VCaP (cell line): ENCODE measurements at regions not wholly inside any gene's neighbourhood (a gene's known extent, or its start where the extent isn't known, plus 50 kb on each side); places are given as distances from the start of the nearest gene placed in this dataset.
"Not testable (repeated sequence)": the region's sequence is repeated elsewhere in the genome, so short reads cannot be mapped to it uniquely, and the experiment has no call there.

ENCODE experiments used
- H3K27ac ChIP-seq: fragments of 450-650 bp; 2 replicates; pipeline ENCODE4 v1.5.1; 2017
- TF ChIP-seq, protein P1 (sequence below): fragments of 450-650 bp; conservative IDR thresholded peaks from 2 replicates; pipeline ENCODE4 v1.5.1; 2017; ENCODE audit warnings: mild to moderate bottlenecking, moderate library complexity

DNA sequence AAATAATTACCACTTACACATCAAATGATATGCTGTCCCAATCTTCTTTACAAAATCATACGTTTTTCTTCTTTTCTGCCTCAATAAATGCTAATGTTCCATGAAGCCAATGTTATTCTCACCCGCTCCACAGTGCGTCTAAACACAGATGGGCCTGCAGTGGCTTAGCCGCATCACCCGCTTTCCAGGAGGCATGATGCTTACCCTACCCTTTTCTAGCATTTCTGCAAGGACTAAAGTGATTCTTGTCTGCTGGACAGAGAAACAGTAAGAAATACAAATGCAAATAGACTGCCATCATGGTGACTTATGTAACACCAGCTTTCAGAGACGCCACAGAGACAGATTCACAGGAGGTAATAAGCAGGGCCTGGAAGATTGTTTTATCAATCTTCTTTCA lies 104.4 kb downstream of the RNASET2 start:
- TF ChIP-seq, protein P1, sequence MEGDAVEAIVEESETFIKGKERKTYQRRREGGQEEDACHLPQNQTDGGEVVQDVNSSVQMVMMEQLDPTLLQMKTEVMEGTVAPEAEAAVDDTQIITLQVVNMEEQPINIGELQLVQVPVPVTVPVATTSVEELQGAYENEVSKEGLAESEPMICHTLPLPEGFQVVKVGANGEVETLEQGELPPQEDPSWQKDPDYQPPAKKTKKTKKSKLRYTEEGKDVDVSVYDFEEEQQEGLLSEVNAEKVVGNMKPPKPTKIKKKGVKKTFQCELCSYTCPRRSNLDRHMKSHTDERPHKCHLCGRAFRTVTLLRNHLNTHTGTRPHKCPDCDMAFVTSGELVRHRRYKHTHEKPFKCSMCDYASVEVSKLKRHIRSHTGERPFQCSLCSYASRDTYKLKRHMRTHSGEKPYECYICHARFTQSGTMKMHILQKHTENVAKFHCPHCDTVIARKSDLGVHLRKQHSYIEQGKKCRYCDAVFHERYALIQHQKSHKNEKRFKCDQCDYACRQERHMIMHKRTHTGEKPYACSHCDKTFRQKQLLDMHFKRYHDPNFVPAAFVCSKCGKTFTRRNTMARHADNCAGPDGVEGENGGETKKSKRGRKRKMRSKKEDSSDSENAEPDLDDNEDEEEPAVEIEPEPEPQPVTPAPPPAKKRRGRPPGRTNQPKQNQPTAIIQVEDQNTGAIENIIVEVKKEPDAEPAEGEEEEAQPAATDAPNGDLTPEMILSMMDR: no peak
- no peak overlapping the region for H3K27ac ChIP-seq

GRCh38 chr6:166851426-166851825 lies 104.9 kb downstream of the RNASET2 start:
- TF ChIP-seq, protein P1: no peak
- H3K27ac ChIP-seq: no peak overlapping the region

GRCh38 chr6:166850677-166851076 lies 105.7 kb downstream of the RNASET2 start:
- no peak overlapping the region for H3K27ac ChIP-seq
- TF ChIP-seq, protein P1: no peak

- H3K27ac ChIP-seq: no peak overlapping the region
Measured at GRCh38 chr6:166849749-166850183, 106.6 kb downstream of the RNASET2 start.

DNA sequence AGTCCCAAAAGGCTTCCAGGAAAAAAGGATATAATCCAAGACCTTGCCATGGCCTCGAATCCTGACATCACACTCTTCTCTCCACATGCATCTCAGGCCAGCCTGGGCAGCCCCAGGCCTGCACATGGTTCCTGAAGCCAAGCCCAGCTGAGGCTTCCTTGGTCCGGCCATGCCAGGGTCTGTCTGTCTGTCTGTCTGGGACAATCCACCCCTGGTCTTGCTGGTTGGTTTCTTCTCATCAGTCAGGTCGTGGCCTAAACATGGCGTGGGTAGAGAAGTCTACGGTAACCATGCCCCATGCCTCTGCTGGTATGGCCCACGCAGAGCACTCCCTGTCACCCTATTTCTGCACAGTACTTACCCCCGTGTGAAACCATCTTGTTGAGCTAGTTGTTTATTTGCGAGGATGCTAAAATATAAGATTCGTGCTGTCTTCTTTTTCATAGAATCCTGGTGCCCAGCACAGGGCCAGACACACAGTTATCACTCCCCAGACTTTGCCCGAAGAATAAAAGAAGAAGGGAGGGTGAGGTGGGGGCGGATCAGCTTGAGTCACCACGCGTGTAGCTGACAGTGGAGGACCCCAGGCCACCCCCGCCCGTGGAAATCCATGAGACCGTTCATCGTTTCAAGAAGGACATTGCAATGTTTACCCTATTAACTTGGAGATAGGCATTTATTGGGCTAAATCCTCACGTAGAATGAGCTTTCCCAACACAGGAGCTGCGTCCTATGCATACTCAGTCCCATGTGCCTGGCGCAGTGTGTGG lies 107.2 kb downstream of the RNASET2 start:
- TF ChIP-seq, protein P1: no peak
- no peak overlapping the region for H3K27ac ChIP-seq

More at GRCh38 chr6:166849749-166850183, 106.6 kb downstream of the RNASET2 start:
- TF ChIP-seq, protein P1: no peak

DNA sequence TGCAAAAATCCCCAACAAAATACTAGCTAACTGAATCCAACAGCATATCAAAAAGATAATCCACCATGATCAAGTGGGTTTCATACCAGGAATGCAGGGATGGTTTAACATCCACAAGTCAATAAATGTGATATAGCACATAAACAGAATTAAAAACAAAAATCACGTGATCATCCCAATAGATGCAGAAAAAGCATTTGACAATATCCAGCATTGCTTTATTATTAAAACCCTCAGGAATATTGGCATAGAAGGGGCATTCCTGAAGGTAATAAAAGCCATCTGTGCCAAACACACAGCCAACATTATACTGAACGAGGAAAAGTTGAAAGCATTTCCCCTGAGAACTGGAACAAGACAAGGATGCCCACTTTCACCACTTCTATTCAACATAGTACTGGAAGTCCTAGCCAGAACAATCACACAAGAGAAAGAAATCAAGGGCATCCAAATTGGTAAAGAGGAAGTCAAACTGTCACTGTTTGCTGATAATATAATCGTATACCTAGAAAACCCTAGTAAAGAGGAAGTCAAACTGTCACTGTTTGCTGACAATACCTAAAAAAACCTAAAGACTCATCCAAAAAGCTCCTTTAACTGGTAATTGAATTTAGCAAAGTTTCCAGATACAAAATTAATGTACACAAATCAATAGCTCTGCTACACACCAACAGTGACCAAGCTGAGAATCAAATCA lies 109.8 kb downstream of the RNASET2 start:
- not testable (repeated sequence) for H3K27ac ChIP-seq

GRCh38 chr6:166842607-166843006 lies 113.7 kb downstream of the RNASET2 start:
- TF ChIP-seq, protein P1: no peak
- H3K27ac ChIP-seq: no peak overlapping the region

DNA sequence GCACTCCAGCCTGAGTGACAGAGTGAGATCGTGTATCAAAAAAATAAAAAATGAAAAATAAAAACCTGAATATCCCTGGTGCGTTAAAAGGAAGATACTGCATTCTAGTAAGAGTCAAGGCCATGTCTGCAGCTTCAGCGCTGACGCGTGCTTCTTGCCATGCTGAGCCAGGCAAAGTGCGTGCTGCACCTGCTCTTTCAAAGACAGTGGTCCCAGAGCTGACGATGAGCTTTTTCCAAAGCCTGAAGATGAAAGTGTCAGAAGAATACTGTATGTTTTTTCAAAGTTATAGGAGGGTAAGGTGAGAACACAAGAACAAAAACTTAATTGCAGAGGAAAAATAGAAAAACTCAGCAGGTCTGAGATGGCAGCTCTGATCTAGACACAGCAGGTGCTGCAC lies 115.1 kb downstream of the RNASET2 start:
- no peak overlapping the region for H3K27ac ChIP-seq
- TF ChIP-seq, protein P1: no peak
